HCT116 (cell line): ENCODE measurements at regions not wholly inside any gene's neighbourhood (a gene's known extent, or its start where the extent isn't known, plus 50 kb on each side); places are given as distances from the start of the nearest gene placed in this dataset.

Experiments used
- CBX3 ChIP-seq: IDR thresholded peaks from 2 replicates; pipeline ENCODE4 v1.6.1; 2012; ENCODE audit warnings: low read depth
- EZH2 ChIP-seq: fragments of 200-600 bp; sonication (generic); IDR thresholded peaks from 2 replicates; pipeline ENCODE4 v1.6.1; 2017; ENCODE audit warnings: antibody characterized with exemption, mixed run types
- EZH2phosphoT487 ChIP-seq: fragments of 200-600 bp; IDR thresholded peaks from 2 replicates; pipeline ENCODE4 v1.6.1; 2018; ENCODE audit warnings: antibody characterized with exemption, borderline replicate concordance
- JUND ChIP-seq: IDR thresholded peaks from 2 replicates; pipeline ENCODE4 v1.6.1; 2012
- POLR2A ChIP-seq: IDR thresholded peaks from 2 replicates; pipeline ENCODE4 v1.7.0; 2011; ENCODE audit warnings: borderline replicate concordance; ENCODE audit not compliant: insufficient read depth, insufficient read length; ENCODE audit errors: extremely low read depth
- RAD21 ChIP-seq: IDR thresholded peaks from 2 replicates; pipeline ENCODE4 v1.6.1; 2012; ENCODE audit warnings: low read depth, mild to moderate bottlenecking
- REST ChIP-seq: IDR thresholded peaks from 2 replicates; pipeline ENCODE4 v1.6.1; 2012; ENCODE audit warnings: low read depth
- SRF ChIP-seq: IDR thresholded peaks from 2 replicates; pipeline ENCODE4 v1.6.1; 2012; ENCODE audit warnings: low read depth
- YY1 ChIP-seq: IDR thresholded peaks from 2 replicates; pipeline ENCODE4 v1.6.1; 2011; ENCODE audit warnings: low read length, low read depth, moderate library complexity, mild to moderate bottlenecking; ENCODE audit not compliant: insufficient replicate concordance; ENCODE audit errors: extremely low read depth
- ZFX ChIP-seq: fragments of 450-650 bp; IDR thresholded peaks from 2 replicates; pipeline ENCODE4 v1.6.1; 2017
- TF ChIP-seq, protein P1 (sequence below), 3 experiments: fragments of 200-600 bp in 1 of 3; sonication (generic) in 1 of 3; IDR thresholded peaks in 2 of 3; conservative IDR thresholded peaks in 1 of 3; 2 replicates each; pipeline ENCODE4 v1.5.1; 2012 to 2017; ENCODE audit warnings: low read depth in 2 of 3, low read length in 2 of 3, antibody characterized with exemption in 1 of 3, borderline replicate concordance in 1 of 3, control low read depth in 1 of 3, mild to moderate bottlenecking in 1 of 3, mixed read lengths in 1 of 3, mixed run types in 1 of 3, moderate library complexity in 1 of 3; ENCODE audit not compliant: insufficient read depth in 1 of 3

- TF ChIP-seq, protein P1, sequence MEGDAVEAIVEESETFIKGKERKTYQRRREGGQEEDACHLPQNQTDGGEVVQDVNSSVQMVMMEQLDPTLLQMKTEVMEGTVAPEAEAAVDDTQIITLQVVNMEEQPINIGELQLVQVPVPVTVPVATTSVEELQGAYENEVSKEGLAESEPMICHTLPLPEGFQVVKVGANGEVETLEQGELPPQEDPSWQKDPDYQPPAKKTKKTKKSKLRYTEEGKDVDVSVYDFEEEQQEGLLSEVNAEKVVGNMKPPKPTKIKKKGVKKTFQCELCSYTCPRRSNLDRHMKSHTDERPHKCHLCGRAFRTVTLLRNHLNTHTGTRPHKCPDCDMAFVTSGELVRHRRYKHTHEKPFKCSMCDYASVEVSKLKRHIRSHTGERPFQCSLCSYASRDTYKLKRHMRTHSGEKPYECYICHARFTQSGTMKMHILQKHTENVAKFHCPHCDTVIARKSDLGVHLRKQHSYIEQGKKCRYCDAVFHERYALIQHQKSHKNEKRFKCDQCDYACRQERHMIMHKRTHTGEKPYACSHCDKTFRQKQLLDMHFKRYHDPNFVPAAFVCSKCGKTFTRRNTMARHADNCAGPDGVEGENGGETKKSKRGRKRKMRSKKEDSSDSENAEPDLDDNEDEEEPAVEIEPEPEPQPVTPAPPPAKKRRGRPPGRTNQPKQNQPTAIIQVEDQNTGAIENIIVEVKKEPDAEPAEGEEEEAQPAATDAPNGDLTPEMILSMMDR (IDR thresholded peaks at IDR 0.05 in 2 of 3, conservative IDR thresholded peaks at IDR 0.05 in 1 of 3; ENCODE audit: borderline replicate concordance in 1 of 3, insufficient read depth in 1 of 3, low read depth in 2 of 3, low read length in 2 of 3) = no peak
- TF ChIP-seq EZH2 (no peak), YY1 (no peak), JUND (no peak), REST (no peak), POLR2A (no peak), CBX3 (no peak), ZFX (no peak), RAD21 (no peak), EZH2phosphoT487 (no peak), SRF (no peak)
Measured at GRCh38 chr18:56139372-56139771, 499.0 kb downstream of the TXNL1 start.
